Activated CD8-positive, alpha-beta T cell treated with anti-CD3 and anti-CD28 coated beads, Interleukin-2, amount 10 ng/mL, durations not matched to agents 7 days and 5 days (primary cell): ENCODE measurements at regions not wholly inside any gene's neighbourhood (a gene's known extent, or its start where the extent isn't known, plus 50 kb on each side); places are given as distances from the start of the nearest gene placed in this dataset.

Source experiments
- ATAC-seq: fragments of 150-1000 bp; cut with Tn5 transposase; one replicate; pipeline ENCODE4 v1.10.0; 2021; ENCODE audit warnings: moderate library complexity
- CTCF ChIA-PET: fragments of 350-600 bp; sonication (Branson Sonifier 250); formaldehyde crosslinking; loops from one replicate; lab custom pipeline; 2021; ENCODE audit warnings: antibody characterized with exemption; lab: Charles Lee
- POLR2A ChIA-PET: fragments of 350-600 bp; sonication (Branson Sonifier 250); formaldehyde crosslinking; loops from one replicate; lab custom pipeline; 2021; ENCODE audit warnings: antibody characterized with exemption; lab: Charles Lee
- DNase-seq: peaks from one replicate; pipeline ENCODE4 v3.0.0-alpha.2; 2020
- H3K27ac Mint-ChIP-seq: one replicate; pipeline ENCODE4 v1.8.0; 2021; ENCODE audit warnings: mild to moderate bottlenecking, mixed read lengths
- H3K27me3 Mint-ChIP-seq: one replicate; pipeline ENCODE4 v1.8.0; 2021; ENCODE audit warnings: low read depth, mixed read lengths
- H3K36me3 Mint-ChIP-seq: one replicate; pipeline ENCODE4 v1.8.0; 2021; ENCODE audit warnings: low read depth, mixed read lengths
- H3K4me1 Mint-ChIP-seq: one replicate; pipeline ENCODE4 v1.8.0; 2021; ENCODE audit warnings: low read depth, mixed read lengths
- H3K4me3 Mint-ChIP-seq: one replicate; pipeline ENCODE4 v1.8.0; 2021; ENCODE audit warnings: mild to moderate bottlenecking, mixed read lengths
- H3K9me3 Mint-ChIP-seq: one replicate; pipeline ENCODE4 v1.8.0; 2022; ENCODE audit warnings: mixed read lengths; ENCODE audit not compliant: insufficient read depth

DNA sequence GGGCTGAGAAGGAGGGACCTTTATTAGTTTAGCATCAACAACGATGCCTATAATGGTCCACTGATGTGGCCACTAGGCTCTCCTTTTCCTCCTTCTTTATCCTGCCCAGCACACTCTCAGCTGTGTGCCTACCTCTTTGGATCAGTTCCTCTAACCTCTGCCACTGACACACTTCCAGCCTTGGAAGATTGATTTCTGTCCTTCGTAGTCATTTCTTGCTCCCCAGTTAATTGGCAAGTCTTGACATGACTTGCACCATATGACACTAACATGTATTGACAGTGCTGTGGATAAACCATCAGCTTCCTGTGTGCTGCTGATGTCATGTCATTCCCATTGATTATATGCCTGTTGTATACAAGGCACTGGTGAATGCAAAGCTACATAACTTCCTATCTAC, 90.2 kb upstream of the PLEKHG7 start:
- Mint-ChIP-seq H3K36me3 (no peaks in the 10 kb centered on the region), H3K27ac (no peak overlapping the region), H3K27me3 (no peaks in the 10 kb centered on the region), H3K4me1 (peaks cover 9% of the 10 kb centered on the region), H3K9me3 (no peaks in the 10 kb centered on the region), H3K4me3 (no peak overlapping the region)
- ATAC-seq (no peak), DNase-seq (no peak)
- POLR2A ChIA-PET: no interaction called here
- CTCF ChIA-PET: no interaction called here

DNA sequence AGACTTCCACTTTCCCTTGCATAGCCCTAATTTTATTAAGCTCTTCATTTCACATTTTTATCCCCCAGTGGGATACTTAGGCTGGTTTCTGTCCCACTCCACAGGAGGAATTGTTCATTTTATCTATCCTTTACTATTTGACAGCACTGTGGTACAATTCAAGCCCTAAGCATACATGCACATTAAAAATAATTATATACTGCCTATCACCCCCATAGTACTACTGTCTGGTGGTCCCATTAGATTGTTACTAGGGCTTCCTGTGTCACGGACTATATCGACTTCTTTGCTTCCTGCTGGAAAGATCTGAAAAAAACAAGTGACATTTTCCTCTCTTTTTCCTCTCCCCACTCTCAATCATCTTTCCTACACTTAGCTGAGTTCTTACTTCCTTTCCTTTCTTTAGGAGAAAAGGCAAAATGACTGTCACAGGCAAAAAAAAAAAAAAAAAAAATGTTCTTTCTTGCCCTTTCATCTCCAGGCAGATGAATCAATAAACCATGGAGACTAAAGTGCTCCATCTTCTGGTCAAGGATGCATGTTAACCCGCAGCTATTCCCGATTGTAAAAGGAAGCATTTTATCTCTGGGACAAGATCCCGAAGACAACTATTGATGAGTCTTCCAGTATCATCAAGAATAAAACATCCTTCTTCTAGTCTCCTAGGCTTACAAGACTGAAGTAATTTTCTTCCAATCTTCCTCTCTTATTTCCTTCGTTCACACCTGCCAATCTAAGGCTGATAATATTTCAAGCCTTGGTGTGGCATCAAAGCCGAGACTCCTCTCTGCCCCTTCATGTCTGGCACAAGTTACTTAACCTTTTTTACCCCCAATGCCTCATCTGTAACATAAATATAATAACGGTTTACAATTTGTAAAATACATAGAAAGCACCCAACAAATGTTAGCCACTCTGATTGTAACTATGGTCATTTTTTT, 94.4 kb upstream of the PLEKHG7 start:
- Mint-ChIP-seq H3K27ac (no peak overlapping the region), H3K4me3 (no peak overlapping the region), H3K36me3 (no peaks in the 10 kb centered on the region), H3K27me3 (no peaks in the 10 kb centered on the region), H3K9me3 (peaks cover under 1% of the 10 kb centered on the region), H3K4me1 (peaks cover 9% of the 10 kb centered on the region)
- ChIA-PET POLR2A (no interaction called here), CTCF (interaction anchor here (1.0 to 2.0 kb wide), 4 partner anchors 14 to 1226 kb away, joined by 4 to 7 read pairs (median 4); no protein-coding TSS in a partner anchor)
- no peak for DNase-seq
- ATAC-seq: no peak

DNA sequence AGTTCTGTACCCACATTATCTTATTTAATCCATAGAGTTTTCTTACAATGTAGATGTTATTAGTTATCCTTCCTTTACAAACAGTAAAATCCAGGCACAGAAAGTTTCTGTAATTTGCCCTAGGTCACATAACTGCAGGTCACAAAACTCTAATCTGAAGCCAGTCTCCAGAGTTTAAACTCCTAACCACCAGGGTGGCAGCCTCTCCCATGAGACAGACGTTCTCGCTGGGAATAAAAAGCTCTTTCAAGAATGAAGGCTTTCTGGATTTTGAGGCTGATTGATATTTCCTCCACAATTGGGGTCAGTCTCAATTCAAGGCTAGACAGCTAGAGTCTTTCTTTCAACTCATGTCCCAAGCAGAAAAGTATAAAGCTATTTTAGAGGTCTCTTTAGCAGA, 95.8 kb upstream of the PLEKHG7 start:
- no peak for ATAC-seq
- Mint-ChIP-seq H3K27ac (no peak overlapping the region), H3K4me3 (no peak overlapping the region)

DNA sequence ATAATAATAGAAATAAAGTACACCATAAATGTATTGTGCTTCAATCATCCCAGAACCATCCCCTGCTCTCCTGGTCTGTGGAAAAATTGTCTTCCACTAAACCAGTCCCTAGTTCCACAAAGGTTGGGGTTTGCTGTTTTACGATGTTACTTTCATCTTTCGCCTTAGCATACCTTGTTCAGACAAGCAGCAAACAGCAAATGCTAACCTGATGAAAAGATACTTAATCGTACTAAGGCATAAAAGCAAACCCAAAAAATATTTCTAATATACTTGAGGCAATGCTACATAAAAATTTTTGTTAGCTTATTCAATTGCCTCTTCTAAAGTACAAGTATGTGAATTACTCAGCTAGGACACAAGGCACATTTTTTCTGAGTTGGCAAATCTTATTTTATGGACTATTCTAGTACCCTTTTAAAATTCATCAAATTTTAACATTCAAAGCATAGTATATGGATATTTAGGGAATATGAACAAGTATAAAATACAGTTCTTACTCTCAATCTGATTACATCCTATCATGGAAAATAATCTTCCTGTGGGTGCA, 97.1 kb upstream of the PLEKHG7 start:
- no peak for DNase-seq
- peaks cover 14% of the 10 kb centered on the region for H3K4me1 Mint-ChIP-seq
- H3K27me3 Mint-ChIP-seq: no peaks in the 10 kb centered on the region
- no peak overlapping the region for H3K4me3 Mint-ChIP-seq
- no peak for ATAC-seq
- no peak overlapping the region for H3K27ac Mint-ChIP-seq
- peaks cover 9% of the 10 kb centered on the region for H3K36me3 Mint-ChIP-seq
- ChIA-PET CTCF (interaction anchor here (1.5 to 1.7 kb wide), 2 partner anchors 31 to 1223 kb away, joined by 4 read pairs; no protein-coding TSS in a partner anchor), POLR2A (no interaction called here)
- peaks cover 5% of the 10 kb centered on the region for H3K9me3 Mint-ChIP-seq

More for the DNA sequence above, 95.8 kb upstream of the PLEKHG7 start:
- CTCF ChIA-PET: interaction anchor here (2.0 kb wide), 1 partner anchor 34 kb away, joined by 5 read pairs; no protein-coding TSS in a partner anchor
- Mint-ChIP-seq H3K4me1 (peaks cover 10% of the 10 kb centered on the region), H3K9me3 (peaks cover 3% of the 10 kb centered on the region), H3K36me3 (peaks cover 1% of the 10 kb centered on the region), H3K27me3 (no peaks in the 10 kb centered on the region)
- POLR2A ChIA-PET: no interaction called here
- DNase-seq: no peak

DNA sequence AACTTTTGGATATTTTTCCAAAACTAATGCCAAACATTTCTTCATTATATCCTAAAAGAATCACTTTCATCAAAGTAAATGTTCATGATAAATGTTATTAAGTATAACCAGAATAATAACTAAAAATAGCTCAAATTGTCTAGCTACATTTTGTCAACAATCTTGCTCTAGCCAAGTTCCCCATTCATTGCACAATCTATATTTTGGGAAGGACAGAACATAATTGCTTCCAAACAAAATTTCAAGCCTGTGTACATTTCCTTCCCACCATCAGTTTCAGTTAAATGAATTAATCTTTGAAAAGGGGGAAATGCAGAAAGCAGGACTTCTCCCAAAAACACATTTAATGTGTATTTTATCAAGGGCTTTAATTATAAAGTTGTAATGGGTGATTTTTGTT, 98.0 kb upstream of the PLEKHG7 start:
- Mint-ChIP-seq H3K27ac (no peak overlapping the region), H3K4me3 (no peak overlapping the region), H3K4me1 (peaks cover 14% of the 10 kb centered on the region), H3K27me3 (no peaks in the 10 kb centered on the region), H3K36me3 (peaks cover 13% of the 10 kb centered on the region), H3K9me3 (peaks cover 8% of the 10 kb centered on the region)
- no peak for ATAC-seq
- ChIA-PET POLR2A (no interaction called here), CTCF (interaction anchor here (1.5 to 1.8 kb wide), 3 partner anchors 10 to 1222 kb away, joined by 4 read pairs; no protein-coding TSS in a partner anchor)
- no peak for DNase-seq

DNA sequence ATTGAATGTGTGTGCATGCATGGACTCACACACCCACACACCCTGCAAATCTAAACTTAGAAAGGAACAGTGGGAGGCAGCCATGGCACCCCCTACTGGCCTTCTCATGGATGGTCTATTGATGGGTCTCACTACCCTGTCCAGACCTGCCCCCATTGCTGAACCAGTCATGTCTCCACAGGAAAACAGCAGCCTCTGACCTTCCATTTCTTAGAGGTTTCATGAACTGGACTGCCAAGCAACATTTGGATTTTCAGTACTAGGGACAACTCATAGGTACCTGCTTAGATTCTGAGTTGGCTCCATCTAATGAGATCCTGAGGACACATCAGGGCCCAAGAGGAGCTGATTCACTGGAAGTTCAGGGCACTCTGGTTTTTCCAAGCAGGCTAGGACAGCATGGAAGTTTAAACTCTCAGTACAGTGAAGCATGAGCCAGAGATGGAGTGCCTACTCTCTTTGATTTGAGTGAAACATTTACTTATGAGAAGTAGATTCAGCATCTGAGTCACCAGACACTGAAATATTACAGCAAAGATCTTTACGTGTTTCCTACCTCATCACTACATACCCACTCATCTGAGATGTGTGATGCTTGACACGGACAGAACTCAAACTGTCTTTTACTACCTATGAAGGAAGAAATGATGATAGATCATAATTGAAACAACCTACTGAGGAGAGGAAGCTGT, 98.9 kb upstream of the PLEKHG7 start:
- Mint-ChIP-seq H3K36me3 (peaks cover 18% of the 10 kb centered on the region), H3K4me1 (peaks cover 14% of the 10 kb centered on the region), H3K4me3 (no peak overlapping the region), H3K27ac (no peak overlapping the region), H3K9me3 (peaks cover 11% of the 10 kb centered on the region), H3K27me3 (no peaks in the 10 kb centered on the region)
- CTCF ChIA-PET: interaction anchor here (1.5 to 1.8 kb wide), 2 partner anchors 9 to 29 kb away, joined by 4 read pairs; no protein-coding TSS in a partner anchor
- DNase-seq (no peak), ATAC-seq (no peak)
- POLR2A ChIA-PET: interaction anchor here (0.6 kb wide), 1 partner anchor 617 kb away, joined by 4 read pairs; no protein-coding TSS in a partner anchor

DNA sequence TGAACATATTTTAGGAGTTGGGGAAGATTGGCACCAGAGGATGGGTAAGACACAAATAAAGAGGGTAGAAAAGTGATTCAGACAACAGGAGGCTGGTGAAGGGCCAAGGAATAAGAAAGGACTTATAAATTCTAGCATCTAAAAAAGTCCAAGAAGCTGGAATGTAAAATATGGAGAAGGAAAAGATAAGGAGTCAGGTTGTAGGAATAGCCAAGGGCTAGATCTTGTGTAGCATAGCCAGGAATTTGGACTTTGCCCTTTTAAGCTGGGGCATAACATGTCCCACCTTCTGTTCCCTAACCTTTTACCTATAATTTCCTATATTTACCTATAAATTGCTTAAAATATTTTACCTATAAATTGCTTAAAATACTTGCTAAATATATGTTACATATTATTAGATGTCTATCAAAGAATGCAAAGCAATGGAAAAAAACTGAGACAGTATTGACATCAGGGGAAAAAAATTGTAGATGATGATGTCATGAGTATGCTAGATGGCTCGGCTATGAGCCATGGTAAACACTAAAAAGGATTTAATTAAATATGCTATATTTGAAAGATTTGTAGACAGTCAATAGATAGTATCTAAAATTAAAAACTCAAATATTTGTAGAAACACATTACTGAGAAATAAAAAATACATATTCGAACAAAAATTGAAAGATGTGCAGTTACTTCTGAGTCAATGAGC, 99.7 kb upstream of the PLEKHG7 start:
- DNase-seq (no peak), ATAC-seq (no peak)
- POLR2A ChIA-PET: no interaction called here
- Mint-ChIP-seq H3K9me3 (peaks cover 18% of the 10 kb centered on the region), H3K36me3 (peaks cover 23% of the 10 kb centered on the region), H3K27me3 (no peaks in the 10 kb centered on the region), H3K4me3 (no peak overlapping the region), H3K4me1 (peaks cover 7% of the 10 kb centered on the region), H3K27ac (no peak overlapping the region)
- CTCF ChIA-PET: interaction anchor here (1.8 kb wide), 1 partner anchor 8 kb away, joined by 4 read pairs; no protein-coding TSS in a partner anchor

DNA sequence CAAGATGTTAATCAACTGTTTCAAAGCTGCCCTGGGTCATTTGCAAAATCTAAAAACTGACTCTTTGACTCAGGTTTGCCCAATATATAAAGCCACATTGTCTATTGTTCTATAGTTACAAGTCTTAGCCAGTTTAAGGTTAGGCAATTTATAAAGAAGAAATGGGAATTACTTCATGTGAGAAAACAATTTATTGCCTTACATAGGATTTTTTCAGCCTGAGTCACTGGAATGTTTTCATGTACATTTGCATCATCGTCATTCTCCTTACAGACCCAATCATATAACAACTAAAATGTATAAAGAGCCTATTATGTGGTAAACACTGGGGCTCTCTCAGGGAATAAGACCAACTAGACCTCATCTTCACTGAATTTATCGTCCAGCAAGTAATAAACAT, 100.3 kb upstream of the PLEKHG7 start:
- H3K27ac Mint-ChIP-seq: no peak overlapping the region
- DNase-seq (no peak), ATAC-seq (no peak)
- ChIA-PET POLR2A (no interaction called here), CTCF (no interaction called here)
- H3K4me3 Mint-ChIP-seq: no peak overlapping the region
- H3K9me3 Mint-ChIP-seq: peaks cover 18% of the 10 kb centered on the region
- peaks cover 6% of the 10 kb centered on the region for H3K4me1 Mint-ChIP-seq
- H3K27me3 Mint-ChIP-seq: no peaks in the 10 kb centered on the region
- peaks cover 27% of the 10 kb centered on the region for H3K36me3 Mint-ChIP-seq

DNA sequence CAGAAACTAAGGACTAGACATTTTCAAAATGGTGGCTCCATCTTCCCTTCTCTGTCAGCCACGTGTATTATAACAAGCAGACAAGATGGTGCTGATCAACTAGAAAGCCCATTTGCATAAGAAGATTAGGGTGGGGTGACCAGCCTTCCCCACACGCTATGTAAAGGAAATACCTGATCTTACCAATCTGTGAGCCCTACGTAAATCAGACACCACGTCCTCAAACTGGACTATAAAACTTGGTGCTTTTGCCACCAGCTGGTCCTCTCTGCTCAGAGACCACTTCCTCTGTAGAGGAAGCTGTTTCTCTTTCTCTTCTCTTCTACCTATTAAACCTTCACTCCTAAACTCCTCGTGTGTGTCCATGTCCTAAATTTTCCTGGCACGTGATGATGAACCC, 101.1 kb upstream of the PLEKHG7 start:
- Mint-ChIP-seq H3K27ac (no peak overlapping the region), H3K4me1 (peaks cover 6% of the 10 kb centered on the region), H3K36me3 (peaks cover 27% of the 10 kb centered on the region), H3K4me3 (no peak overlapping the region), H3K27me3 (no peaks in the 10 kb centered on the region), H3K9me3 (peaks cover 18% of the 10 kb centered on the region)
- ChIA-PET CTCF (no interaction called here), POLR2A (no interaction called here)
- ATAC-seq: no peak
- no peak for DNase-seq

DNA sequence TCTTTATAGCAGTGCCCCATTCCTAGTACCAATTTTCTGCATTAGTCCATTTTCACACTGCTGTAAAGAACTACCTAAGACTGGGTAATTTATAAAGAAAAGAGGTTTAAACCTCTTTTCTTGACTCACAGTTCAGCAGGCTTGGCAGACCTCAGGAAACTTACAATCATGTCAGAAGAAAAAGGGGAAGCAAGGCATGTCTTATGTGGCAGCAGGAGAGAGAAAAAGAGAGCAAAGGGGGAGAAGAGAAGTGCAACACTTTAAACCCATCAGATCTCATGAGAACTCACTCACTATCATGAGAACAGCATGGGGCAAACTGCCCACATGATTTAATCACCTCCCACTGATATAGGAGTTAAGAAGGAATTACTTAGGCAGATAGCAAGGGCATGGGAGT, 101.6 kb upstream of the PLEKHG7 start:
- H3K27me3 Mint-ChIP-seq: no peaks in the 10 kb centered on the region
- no peak for ATAC-seq
- H3K27ac Mint-ChIP-seq: no peak overlapping the region
- ChIA-PET POLR2A (no interaction called here), CTCF (no interaction called here)
- H3K4me3 Mint-ChIP-seq: no peak overlapping the region
- H3K9me3 Mint-ChIP-seq: peaks cover 18% of the 10 kb centered on the region
- peaks cover 6% of the 10 kb centered on the region for H3K4me1 Mint-ChIP-seq
- H3K36me3 Mint-ChIP-seq: peaks cover 27% of the 10 kb centered on the region
- no peak for DNase-seq

DNA sequence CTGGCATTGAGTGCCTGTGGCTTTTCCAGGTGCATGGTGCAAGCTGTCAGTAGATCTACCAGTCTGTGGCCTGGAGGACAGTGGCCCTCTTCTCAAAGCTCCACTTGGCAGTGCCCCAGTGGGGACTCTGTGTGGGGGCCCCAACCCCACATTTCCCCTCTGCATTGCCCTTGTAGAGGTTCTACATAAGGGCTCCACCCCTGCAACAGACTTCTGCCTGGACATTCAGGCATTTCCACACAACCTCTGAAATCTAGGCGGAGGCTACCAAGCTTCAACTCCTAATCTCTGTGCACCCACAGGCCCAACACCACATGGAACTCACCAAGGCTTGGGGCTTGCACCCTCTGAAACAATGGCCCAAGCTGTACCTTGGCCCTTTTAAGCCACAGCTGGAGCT, 102.7 kb upstream of the PLEKHG7 start:
- no peak for DNase-seq
- H3K4me1 Mint-ChIP-seq: peaks cover 11% of the 10 kb centered on the region
- no peak overlapping the region for H3K27ac Mint-ChIP-seq
- peaks cover 33% of the 10 kb centered on the region for H3K36me3 Mint-ChIP-seq
- no peaks in the 10 kb centered on the region for H3K27me3 Mint-ChIP-seq
- POLR2A ChIA-PET: no interaction called here
- H3K4me3 Mint-ChIP-seq: no peak overlapping the region
- CTCF ChIA-PET: no interaction called here
- H3K9me3 Mint-ChIP-seq: peaks cover 22% of the 10 kb centered on the region
- no peak for ATAC-seq
